ENCODE measurements at regions not wholly inside any gene's neighbourhood (a gene's known extent, or its start where the extent isn't known, plus 50 kb on each side); places are given as distances from the start of the nearest gene placed in this dataset.
"Not testable (repeated sequence)": the region's sequence is repeated elsewhere in the genome, so short reads cannot be mapped to it uniquely, and the experiment has no call there.

DNA sequence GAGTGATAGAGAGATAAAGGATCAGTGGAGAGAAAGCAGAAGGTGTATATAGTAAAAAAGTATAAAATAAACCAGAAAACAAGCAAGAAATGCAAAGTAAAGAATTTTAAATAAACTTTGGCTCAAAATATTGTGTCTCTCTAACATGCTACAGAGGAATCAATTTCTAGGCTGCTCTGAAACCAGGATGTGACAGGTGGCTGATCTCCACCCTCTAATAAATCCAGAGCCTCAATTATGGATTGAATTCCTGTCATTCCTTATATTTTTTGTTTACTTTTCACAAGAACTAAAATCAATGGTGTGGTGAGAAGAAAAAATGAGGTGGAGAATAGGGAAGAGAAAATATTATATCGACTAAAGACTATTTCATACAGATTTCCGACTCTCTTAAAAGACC lies 965.1 kb upstream of the SEMA6A start:
- TF ChIP-seq EZH2phosphoT487 (IDR thresholded peaks at IDR 0.05; ENCODE audit: borderline replicate concordance, low read length) = no peak
- TF ChIP-seq, protein P1, sequence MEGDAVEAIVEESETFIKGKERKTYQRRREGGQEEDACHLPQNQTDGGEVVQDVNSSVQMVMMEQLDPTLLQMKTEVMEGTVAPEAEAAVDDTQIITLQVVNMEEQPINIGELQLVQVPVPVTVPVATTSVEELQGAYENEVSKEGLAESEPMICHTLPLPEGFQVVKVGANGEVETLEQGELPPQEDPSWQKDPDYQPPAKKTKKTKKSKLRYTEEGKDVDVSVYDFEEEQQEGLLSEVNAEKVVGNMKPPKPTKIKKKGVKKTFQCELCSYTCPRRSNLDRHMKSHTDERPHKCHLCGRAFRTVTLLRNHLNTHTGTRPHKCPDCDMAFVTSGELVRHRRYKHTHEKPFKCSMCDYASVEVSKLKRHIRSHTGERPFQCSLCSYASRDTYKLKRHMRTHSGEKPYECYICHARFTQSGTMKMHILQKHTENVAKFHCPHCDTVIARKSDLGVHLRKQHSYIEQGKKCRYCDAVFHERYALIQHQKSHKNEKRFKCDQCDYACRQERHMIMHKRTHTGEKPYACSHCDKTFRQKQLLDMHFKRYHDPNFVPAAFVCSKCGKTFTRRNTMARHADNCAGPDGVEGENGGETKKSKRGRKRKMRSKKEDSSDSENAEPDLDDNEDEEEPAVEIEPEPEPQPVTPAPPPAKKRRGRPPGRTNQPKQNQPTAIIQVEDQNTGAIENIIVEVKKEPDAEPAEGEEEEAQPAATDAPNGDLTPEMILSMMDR (IDR thresholded peaks at IDR 0.05; ENCODE audit: low read depth, low read length, poor library complexity, severe bottlenecking) = no peak

DNA sequence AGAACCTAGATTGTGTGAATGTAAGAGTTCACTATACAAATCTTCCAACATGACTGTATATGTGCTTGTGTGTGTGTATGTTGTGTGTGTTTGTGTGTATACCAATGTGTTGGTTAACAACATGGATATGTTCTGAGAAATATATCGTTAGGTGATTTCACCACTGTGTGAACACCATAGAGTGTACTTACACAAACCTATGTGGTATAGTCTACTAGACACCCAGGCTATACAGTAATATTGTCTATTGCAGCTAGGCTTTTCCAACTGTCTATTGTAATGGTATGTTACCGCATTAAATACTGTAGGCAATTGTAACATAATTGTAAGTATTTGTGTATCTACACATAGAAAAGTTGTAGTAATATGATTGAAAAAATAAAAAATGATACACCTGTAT lies 959.2 kb upstream of the SEMA6A start:
- Histone ChIP-seq H3K4me2 (ENCODE audit: low read length) (no peak overlapping the region), H3K4me3 (ENCODE audit: low read length) (no peak overlapping the region), H3K79me2 (ENCODE audit: control insufficient read depth, low read length) (no peaks in the 10 kb centered on the region), H3K4me1 (ENCODE audit: control insufficient read depth, low read length) (no peaks in the 10 kb centered on the region), H3K27ac (ENCODE audit: low read depth, low read length) (no peak overlapping the region), H3K27me3 (ENCODE audit: control insufficient read depth, low read length) (no peaks in the 10 kb centered on the region), H3F3A (ENCODE audit: control insufficient read depth, insufficient read depth) (no peaks in the 10 kb centered on the region), H3K9me2 (replicated peaks; ENCODE audit: control insufficient read depth, low read length) (no peaks in the 10 kb centered on the region), H3K36me3 (ENCODE audit: control insufficient read depth, low read length) (no peaks in the 10 kb centered on the region), H3K9me3 (ENCODE audit: control insufficient read depth, insufficient read depth, low read length) (no peaks in the 10 kb centered on the region), H4K20me1 (ENCODE audit: control insufficient read depth, insufficient read depth, low read depth, low read length) (no peaks in the 10 kb centered on the region)
- TF ChIP-seq, protein P1 (IDR thresholded peaks at IDR 0.05; ENCODE audit: low read depth, low read length, poor library complexity, severe bottlenecking) = no peak
- no peak for TF ChIP-seq EZH2phosphoT487 (IDR thresholded peaks at IDR 0.05; ENCODE audit: borderline replicate concordance, low read length)

More for the DNA sequence above, 965.1 kb upstream of the SEMA6A start:
- Histone ChIP-seq H3K9me3 (ENCODE audit: control insufficient read depth, insufficient read depth, low read length) (no peaks in the 10 kb centered on the region), H3K36me3 (ENCODE audit: control insufficient read depth, low read length) (no peaks in the 10 kb centered on the region), H4K20me1 (ENCODE audit: control insufficient read depth, insufficient read depth, low read depth, low read length) (no peaks in the 10 kb centered on the region), H3K27me3 (ENCODE audit: control insufficient read depth, low read length) (no peaks in the 10 kb centered on the region), H3K79me2 (ENCODE audit: control insufficient read depth, low read length) (no peaks in the 10 kb centered on the region), H3K4me2 (ENCODE audit: low read length) (no peak overlapping the region), H3K9me2 (replicated peaks; ENCODE audit: control insufficient read depth, low read length) (no peaks in the 10 kb centered on the region), H3K27ac (ENCODE audit: low read depth, low read length) (no peak overlapping the region), H3F3A (ENCODE audit: control insufficient read depth, insufficient read depth) (0 out of 2 replicates have a peak, but pooled peaks cover 2% of the 10 kb centered on the region), H3K4me1 (ENCODE audit: control insufficient read depth, low read length) (no peaks in the 10 kb centered on the region), H3K4me3 (ENCODE audit: low read length) (no peak overlapping the region)

DNA sequence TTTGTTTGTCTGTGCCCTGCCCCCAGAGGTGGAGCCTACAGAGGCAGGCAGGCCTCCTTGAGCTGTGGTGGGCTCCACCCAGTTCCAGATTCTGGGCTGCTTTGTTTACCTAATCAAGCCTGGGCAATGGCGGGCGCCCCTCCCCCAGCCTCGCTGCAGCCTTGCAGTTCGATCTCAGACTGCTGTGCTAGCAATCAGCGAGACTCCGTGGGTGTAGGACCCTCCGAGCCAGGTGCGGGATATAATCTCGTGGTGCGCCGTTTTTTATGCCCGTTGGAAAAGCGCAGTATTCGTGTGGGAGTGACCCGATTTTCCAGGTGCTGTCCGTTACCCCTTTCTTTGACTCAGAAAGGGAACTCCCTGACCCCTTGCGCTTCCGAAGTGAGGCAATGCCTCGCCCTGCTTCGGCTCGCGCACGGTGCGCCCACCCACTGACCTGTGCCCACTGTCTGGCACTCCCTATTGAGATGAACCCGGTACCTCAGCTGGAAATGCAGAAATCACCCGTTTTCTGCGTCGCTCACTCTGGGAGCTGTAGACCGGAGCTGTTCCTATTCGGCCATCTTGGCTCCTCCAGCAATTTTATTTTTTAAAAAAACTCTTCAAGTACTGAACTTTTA lies 958.5 kb upstream of the SEMA6A start:
- H3K9me3 ChIP-seq (ENCODE audit: control insufficient read depth, insufficient read depth, low read length); H3K4me3 ChIP-seq (ENCODE audit: low read length); H3K9me2 ChIP-seq (replicated peaks; ENCODE audit: control insufficient read depth, low read length); H3K27me3 ChIP-seq (ENCODE audit: control insufficient read depth, low read length); H4K20me1 ChIP-seq (ENCODE audit: control insufficient read depth, insufficient read depth, low read depth, low read length); H3K4me1 ChIP-seq (ENCODE audit: control insufficient read depth, low read length); H3K36me3 ChIP-seq (ENCODE audit: control insufficient read depth, low read length); H3K79me2 ChIP-seq (ENCODE audit: control insufficient read depth, low read length); H3F3A ChIP-seq (ENCODE audit: control insufficient read depth, insufficient read depth); H3K4me2 ChIP-seq (ENCODE audit: low read length); H3K27ac ChIP-seq (ENCODE audit: low read depth, low read length): not testable (repeated sequence)

DNA sequence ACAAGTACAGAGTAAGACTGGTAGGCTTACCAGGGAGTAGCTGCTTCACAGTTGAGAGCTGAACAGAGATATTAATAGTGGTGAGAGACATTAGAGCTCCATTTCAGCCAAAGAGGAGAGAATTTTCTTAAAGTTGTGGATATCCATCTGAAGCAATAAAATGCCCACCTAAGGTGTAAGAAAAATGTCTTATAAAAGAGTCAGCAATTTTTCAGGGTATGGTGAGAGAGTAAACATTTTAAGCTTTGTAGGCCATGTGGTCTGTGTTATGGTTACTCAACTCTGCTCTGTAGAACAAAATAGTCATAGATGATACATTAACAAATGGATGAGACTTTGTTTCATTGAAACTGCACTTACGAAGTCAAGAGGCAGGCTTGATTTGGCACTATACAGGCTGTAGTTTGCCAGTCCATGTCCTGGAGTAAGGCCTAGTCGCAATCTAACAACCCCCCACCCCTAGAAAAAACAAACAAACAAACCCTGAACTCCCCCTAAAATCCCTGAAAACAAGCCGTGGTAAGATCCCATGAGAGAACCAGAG lies 945.4 kb upstream of the SEMA6A start:
- TF ChIP-seq, protein P1 (IDR thresholded peaks at IDR 0.05; ENCODE audit: low read depth, low read length, poor library complexity, severe bottlenecking) = no peak
- TF ChIP-seq EZH2phosphoT487 (IDR thresholded peaks at IDR 0.05; ENCODE audit: borderline replicate concordance, low read length) = no peak
- H3K4me2 ChIP-seq (ENCODE audit: low read length) = no peak overlapping the region
- H3K4me1 ChIP-seq (ENCODE audit: control insufficient read depth, low read length) = no peaks in the 10 kb centered on the region

More for the DNA sequence above, 945.4 kb upstream of the SEMA6A start:
- Histone ChIP-seq H3F3A (ENCODE audit: control insufficient read depth, insufficient read depth) (no peaks in the 10 kb centered on the region), H3K27me3 (ENCODE audit: control insufficient read depth, low read length) (no peaks in the 10 kb centered on the region), H3K79me2 (ENCODE audit: control insufficient read depth, low read length) (no peaks in the 10 kb centered on the region), H3K9me3 (ENCODE audit: control insufficient read depth, insufficient read depth, low read length) (no peaks in the 10 kb centered on the region), H3K4me3 (ENCODE audit: low read length) (no peak overlapping the region), H3K9me2 (replicated peaks; ENCODE audit: control insufficient read depth, low read length) (no peaks in the 10 kb centered on the region), H3K36me3 (ENCODE audit: control insufficient read depth, low read length) (no peaks in the 10 kb centered on the region), H3K27ac (ENCODE audit: low read depth, low read length) (no peak overlapping the region), H4K20me1 (ENCODE audit: control insufficient read depth, insufficient read depth, low read depth, low read length) (no peaks in the 10 kb centered on the region)
